ENCODE measurements at regions not wholly inside any gene's neighbourhood (a gene's known extent, or its start where the extent isn't known, plus 50 kb on each side); places are given as distances from the start of the nearest gene placed in this dataset.
A peak's percentile ranks its signal among the peaks of the same experiment; 100 is the strongest.
"Not testable (repeated sequence)": the region's sequence is repeated elsewhere in the genome, so short reads cannot be mapped to it uniquely, and the experiment has no call there.

GRCh38 chr6:97978855-97979271 lies 695.8 kb upstream of the MMS22L start:
- BruUV-seq (replicated peaks) = no TSS peak
- RAD21 ChIA-PET (ENCODE audit: unreplicated experiment) = no interaction called here
- Histone ChIP-seq H3K4me2 (ENCODE audit: control insufficient read depth, insufficient read depth) (no peak overlapping the region), H3K36me3 (ENCODE audit: control insufficient read depth in 2 of 2, insufficient read depth in 2 of 2, low read length in 1 of 2) (no peaks in the 10 kb centered on the region), H3K27me3 (replicated peaks in 1 of 2; ENCODE audit: control insufficient read depth in 2 of 2, insufficient read depth in 2 of 2, low read length in 1 of 2) (no peaks in the 10 kb centered on the region), H3K79me2 (ENCODE audit: control insufficient read depth, insufficient read depth, low read length) (no peaks in the 10 kb centered on the region), H3K9me3 (replicated peaks; ENCODE audit: control insufficient read depth, insufficient read depth, low read length) (no peaks in the 10 kb centered on the region), H3K4me3 (no peak overlapping the region), H2AFZ (ENCODE audit: control insufficient read depth, low read depth, low read length) (no peak overlapping the region), H3K9ac (ENCODE audit: control insufficient read depth, insufficient read depth, low read length) (no peak overlapping the region), H3K27ac (ENCODE audit: control insufficient read depth, insufficient read depth) (no peak overlapping the region), H3K4me1 (ENCODE audit: control insufficient read depth, insufficient read depth, low read length) (no peaks in the 10 kb centered on the region), H4K20me1 (ENCODE audit: control insufficient read depth, insufficient read depth) (no peaks in the 10 kb centered on the region)
- TF ChIP-seq SPI1 (IDR thresholded peaks at IDR 0.05; ENCODE audit: borderline replicate concordance, insufficient read depth, low read depth, low read length) (no peak), SMARCA5 (IDR thresholded peaks at IDR 0.05) (no peak), GATAD2B (conservative IDR thresholded peaks at IDR 0.05; ENCODE audit: low read depth) (no peak), YY1 (IDR thresholded peaks at IDR 0.05; ENCODE audit: low read depth, low read length) (no peak), CTCF (IDR thresholded peaks at IDR 0.05 in 2 of 3, conservative IDR thresholded peaks at IDR 0.05 in 1 of 3; ENCODE audit: control insufficient read depth in 2 of 3, extremely low read depth in 1 of 3, insufficient read depth in 1 of 3, low read depth in 3 of 3, low read length in 3 of 3) (peak in 2 of 3 experiments; percentile 12 to 19; a peak in 1 of 6 replicates), FOXK2 (IDR thresholded peaks at IDR 0.05) (no peak), NKRF (conservative IDR thresholded peaks at IDR 0.05) (no peak)
- peak; percentile 69 for ATAC-seq
- intact Hi-C loops (cut with micrococcal nuclease; ENCODE audit: unreplicated experiment) (loop anchor here (5.0 kb wide), 1 partner anchor 482 kb away; no protein-coding TSS in a partner anchor), in situ Hi-C loops (cut with MboI) (no loop called here)
- WGBS (ENCODE audit: insufficient coverage, insufficient replicate concordance, low lambda C conversion rate, missing lambda C conversion rate) = 51% methylated on average over 15 of the region's 15 CpGs
- no peak for DNase-seq (ENCODE audit: low read depth, low spot score)
- POLR2A ChIA-PET = no interaction called here
- FAIRE-seq = no peak
- CTCF ChIA-PET = no interaction called here
- SMC1A ChIA-PET (ENCODE audit: uncharacterized antibody, unreplicated experiment) = no interaction called here

- H3K36me3 ChIP-seq (ENCODE audit: control insufficient read depth in 2 of 2, insufficient read depth in 2 of 2, low read length in 1 of 2); H2AFZ ChIP-seq (ENCODE audit: control insufficient read depth, low read depth, low read length); CTCF ChIA-PET: not testable (repeated sequence)
Measured at GRCh38 chr6:97979285-97979684, 696.3 kb upstream of the MMS22L start.

More at GRCh38 chr6:97979285-97979684, 696.3 kb upstream of the MMS22L start:
- H3K4me1 ChIP-seq (ENCODE audit: control insufficient read depth, insufficient read depth, low read length); H3K27ac ChIP-seq (ENCODE audit: control insufficient read depth, insufficient read depth); H3K27me3 ChIP-seq (replicated peaks in 1 of 2; ENCODE audit: control insufficient read depth in 2 of 2, insufficient read depth in 2 of 2, low read length in 1 of 2); DNase-seq (ENCODE audit: low read depth, low spot score); RAD21 ChIA-PET (ENCODE audit: unreplicated experiment); FAIRE-seq; POLR2A ChIA-PET; H4K20me1 ChIP-seq (ENCODE audit: control insufficient read depth, insufficient read depth); H3K4me2 ChIP-seq (ENCODE audit: control insufficient read depth, insufficient read depth); H3K4me3 ChIP-seq; SMC1A ChIA-PET (ENCODE audit: uncharacterized antibody, unreplicated experiment); H3K9ac ChIP-seq (ENCODE audit: control insufficient read depth, insufficient read depth, low read length); H3K79me2 ChIP-seq (ENCODE audit: control insufficient read depth, insufficient read depth, low read length); BruUV-seq (replicated peaks); ATAC-seq; H3K9me3 ChIP-seq (replicated peaks; ENCODE audit: control insufficient read depth, insufficient read depth, low read length); in situ Hi-C loops (cut with MboI): not testable (repeated sequence)
- WGBS (ENCODE audit: insufficient coverage, insufficient replicate concordance, low lambda C conversion rate, missing lambda C conversion rate) = 54% methylated on average over 16 of the region's 16 CpGs
- intact Hi-C loops (cut with micrococcal nuclease; ENCODE audit: unreplicated experiment) = loop anchor here (5.0 kb wide), 1 partner anchor 482 kb away; no protein-coding TSS in a partner anchor

All from GM12878 (cell line).